GM18520 (cell line): ENCODE measurements at regions not wholly inside any gene's neighbourhood (a gene's known extent, or its start where the extent isn't known, plus 50 kb on each side); places are given as distances from the start of the nearest gene placed in this dataset.
"Not testable (repeated sequence)": the region's sequence is repeated elsewhere in the genome, so short reads cannot be mapped to it uniquely, and the experiment has no call there.

Experiments
- ATAC-seq: cut with Tn5 transposase; IDR thresholded peaks from one replicate; pipeline ENCODE4 v1.9.1; 2021; ENCODE audit not compliant: unreplicated experiment

DNA sequence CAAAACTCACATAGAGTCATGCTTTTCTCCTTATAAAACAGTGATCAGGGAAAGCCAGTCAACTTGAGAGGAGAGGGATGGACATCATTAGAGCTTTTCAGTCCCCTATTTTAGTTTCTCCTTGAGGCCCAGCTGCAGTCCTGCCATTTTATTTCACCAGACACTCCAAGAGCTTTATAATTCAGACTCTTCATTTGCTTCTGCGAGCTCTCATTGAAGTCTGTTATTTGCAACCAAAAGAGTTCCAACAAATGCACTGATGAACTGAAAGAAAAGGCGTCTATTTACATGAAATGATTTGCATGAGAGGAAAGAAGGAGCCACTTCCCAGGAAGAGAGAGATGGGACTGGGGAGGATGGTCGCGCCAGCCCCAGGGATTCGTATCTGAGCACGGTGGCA, 86.8 kb downstream of the NDUFA12 start:
- ATAC-seq = no peak

DNA sequence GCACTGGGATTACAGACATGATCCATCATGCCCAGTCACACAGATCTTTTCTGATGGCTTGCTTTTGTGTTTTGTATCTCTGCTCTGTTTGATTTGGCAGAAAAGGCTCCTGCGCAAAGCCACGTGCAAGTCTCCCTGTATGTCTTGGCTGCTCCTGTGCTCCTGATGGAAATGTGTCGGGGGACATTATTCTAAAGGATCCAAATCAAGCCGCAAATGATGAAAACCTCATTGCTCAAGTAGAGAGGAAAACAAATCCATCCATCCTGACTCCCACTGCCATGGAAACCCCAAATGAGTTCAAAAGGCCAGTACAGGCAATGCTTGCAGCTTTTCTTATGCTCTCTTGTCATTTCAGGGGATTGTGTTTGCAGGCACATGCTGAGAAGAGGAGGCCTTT, 93.8 kb downstream of the NDUFA12 start:
- no peak for ATAC-seq

DNA sequence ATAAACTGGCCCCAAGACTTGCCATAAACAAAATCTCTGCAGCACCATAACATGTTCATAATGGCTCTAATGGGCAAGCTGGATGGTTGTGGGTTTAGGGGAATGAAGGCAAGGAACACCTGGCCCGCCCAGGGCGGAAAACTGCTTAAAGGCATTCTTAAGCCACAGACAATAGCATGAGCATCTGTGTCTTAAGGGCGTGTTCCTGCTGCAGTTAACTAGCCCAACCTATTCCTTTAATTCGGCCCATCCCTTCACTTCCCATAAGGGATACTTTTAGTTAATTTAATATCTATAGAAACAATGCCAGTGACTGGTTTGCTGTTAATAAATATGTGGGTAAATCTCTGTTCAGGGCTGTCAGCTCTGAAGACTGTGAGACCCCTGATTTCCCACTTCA, 97.7 kb downstream of the NDUFA12 start:
- ATAC-seq = not testable (repeated sequence)

DNA sequence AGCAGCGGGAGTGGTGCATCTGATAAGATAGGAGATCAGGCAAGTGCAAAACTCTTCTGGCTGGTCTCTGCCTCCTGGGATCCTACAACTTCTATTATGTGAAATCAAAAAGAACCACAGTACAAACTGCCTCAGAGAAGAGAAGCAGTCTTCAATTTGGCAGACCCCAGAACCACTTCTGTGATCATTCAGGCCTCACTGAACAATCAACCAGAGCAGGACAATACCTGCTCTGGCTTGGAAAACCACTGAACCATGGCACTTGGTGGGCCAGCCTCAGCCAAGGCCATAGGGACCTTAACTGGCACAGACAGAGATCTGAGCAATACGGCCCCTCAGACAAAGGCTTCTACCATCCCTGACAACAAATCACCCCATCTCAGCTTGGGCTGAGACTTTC, 103.0 kb downstream of the NDUFA12 start:
- no peak for ATAC-seq

DNA sequence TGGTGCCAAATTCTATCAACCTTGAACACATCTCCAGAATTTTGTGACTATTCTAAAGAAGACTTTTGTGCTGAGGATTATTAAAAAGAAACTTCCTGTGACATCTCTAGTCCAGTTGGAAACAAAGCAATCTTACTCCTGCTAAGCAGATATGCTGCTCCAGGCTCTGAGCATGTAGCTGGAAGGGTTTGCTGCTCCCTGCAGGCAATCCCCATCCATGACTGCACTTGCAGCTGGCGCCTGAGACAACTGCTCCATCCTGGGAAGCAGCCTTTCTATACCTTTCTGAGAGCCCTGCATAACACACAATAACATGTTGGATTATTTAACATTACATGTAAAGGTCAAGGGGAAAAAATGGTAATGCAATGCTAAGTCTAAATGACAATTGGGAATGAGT, 105.1 kb downstream of the NDUFA12 start:
- ATAC-seq = no peak

DNA sequence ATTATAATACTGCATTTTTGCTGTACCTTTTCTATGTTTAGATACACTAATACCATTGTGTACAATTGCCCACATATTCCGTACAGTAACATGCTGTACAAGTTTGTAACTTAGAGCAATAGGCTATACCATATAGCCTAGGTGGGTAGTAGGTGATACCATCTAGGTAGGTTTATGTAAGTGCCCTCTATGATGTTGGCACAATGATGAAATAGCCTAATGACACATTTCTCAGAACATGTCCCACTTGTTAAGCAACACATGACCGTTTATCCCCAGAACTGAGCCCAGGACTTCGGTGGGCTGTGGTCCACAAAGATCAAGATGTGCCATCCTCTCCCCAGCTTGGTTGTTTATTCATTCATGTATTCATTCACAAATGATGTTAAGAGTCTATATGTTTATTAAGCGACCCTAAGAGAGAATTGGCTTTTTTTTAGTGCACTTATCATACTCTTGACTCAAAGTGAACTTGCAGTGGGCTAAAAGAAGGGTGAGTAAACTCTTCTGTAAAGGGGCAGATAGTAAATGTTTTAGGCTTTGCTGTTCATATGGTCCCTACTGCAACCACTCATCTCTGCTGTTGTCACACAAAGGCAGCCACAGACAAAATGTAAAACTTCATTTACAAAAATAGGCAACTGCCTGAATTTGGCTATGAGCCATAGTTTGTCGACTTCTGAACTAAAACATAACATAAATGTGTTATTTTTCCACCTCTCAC, 110.8 kb downstream of the NDUFA12 start:
- ATAC-seq = no peak

DNA sequence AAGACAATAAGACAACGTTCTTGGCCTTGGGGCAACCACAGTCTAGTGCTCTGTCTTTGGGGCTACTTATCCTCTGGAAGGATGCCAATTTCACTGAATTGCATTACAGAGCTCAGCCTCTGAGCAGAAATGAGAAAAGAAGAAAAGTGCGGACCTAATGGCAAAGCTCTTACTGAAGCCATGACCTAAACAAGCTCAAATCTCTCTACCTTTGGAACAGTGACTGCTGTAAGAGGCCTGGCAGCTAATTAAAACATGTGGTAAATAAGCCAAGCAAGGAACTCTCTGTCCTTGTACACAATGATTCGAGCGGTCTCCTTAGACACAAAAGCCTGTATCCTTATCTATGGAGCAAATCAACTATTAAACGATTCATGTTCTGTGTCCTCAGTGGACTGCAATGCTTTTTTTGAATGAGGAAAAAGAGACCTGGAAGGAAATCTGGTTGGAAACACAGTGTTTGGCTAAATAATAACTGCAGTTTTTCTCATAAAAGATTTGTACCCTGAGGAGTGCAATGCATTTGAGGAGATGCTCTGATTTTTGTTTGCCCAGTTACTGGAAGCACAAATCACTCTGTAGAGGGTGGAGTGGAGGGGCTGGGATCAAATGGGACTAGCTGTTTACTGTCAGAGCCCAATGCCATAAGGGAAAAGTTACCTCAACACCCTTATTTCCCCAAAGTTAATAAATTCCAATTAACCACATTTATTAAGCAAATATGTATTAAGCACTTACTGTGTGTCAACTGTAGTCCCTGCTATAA, 113.9 kb downstream of the NDUFA12 start:
- no peak for ATAC-seq

DNA sequence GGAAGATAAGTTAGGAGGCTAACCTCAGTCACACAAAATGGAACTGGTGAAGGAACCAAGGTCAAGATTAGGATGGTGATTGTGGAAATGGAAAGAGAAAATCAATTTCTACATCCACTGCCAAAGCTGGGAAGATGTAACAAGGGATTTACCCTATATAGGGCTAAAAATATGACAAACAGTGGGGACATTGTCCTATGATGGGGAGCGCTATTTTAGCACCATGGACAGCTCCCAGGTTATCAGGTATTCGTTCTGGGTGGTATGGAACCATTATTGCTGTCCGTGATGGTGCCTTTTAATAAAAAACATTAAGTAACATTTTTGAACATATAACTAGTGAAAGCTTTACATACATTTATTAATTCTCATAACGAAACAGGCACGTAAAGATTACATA, 124.0 kb downstream of the NDUFA12 start:
- no peak for ATAC-seq

DNA sequence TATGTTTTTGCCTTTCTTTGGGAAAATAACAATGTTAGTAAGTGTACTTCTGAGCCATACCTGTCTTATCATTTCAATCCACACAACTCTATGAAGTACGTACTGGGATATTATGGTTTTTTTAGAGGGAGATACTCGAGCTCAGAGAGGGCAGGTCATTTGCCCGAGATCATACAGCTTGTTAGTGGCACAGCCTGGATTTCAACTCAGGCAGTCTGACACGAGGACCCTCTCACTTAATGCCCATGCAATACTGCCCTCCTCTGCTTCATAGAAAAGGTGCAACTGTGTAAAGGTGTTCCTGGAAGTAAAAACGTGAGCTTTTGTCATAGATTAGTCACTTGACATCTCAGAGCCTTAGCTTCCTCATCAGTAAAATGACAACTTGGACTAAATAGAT, 128.0 kb downstream of the NDUFA12 start:
- peak; percentile 48 for ATAC-seq

DNA sequence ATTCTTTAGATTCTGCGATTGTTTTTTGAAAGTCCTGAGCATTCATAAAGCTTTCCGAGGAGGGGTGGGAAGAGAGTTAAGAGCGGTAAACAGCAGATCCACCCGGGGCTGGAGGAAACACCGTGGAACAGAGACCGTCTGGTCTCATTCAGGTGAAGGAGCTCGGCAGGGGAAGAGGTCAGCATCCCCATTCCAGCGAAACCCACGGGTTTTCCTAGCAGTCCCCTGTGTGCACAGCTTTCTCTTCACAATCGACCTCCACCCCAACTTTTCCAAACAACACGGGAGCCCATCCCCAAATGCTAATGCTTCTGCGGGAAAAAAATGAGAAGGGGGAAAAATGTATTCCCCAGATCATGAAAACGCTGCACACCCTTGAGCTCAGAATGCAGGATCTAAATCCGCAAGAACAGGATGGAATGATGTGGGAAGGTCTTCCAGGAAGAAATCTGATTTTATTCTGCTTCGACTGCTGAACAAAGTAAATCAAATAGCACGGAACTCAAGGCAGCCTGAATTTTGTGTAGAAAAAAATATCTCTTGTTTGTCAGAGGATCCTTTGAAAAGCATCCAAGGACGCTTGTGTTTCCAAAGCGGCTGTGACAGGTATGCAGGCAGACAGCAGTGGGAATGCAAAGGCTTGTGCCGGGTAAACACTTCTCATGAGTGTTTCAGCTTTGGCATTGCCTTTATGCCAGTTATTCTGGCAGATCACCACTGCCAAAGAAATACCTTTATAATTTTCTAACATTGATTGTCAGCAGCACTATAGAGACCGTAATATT, 128.8 kb downstream of the NDUFA12 start:
- no peak for ATAC-seq

DNA sequence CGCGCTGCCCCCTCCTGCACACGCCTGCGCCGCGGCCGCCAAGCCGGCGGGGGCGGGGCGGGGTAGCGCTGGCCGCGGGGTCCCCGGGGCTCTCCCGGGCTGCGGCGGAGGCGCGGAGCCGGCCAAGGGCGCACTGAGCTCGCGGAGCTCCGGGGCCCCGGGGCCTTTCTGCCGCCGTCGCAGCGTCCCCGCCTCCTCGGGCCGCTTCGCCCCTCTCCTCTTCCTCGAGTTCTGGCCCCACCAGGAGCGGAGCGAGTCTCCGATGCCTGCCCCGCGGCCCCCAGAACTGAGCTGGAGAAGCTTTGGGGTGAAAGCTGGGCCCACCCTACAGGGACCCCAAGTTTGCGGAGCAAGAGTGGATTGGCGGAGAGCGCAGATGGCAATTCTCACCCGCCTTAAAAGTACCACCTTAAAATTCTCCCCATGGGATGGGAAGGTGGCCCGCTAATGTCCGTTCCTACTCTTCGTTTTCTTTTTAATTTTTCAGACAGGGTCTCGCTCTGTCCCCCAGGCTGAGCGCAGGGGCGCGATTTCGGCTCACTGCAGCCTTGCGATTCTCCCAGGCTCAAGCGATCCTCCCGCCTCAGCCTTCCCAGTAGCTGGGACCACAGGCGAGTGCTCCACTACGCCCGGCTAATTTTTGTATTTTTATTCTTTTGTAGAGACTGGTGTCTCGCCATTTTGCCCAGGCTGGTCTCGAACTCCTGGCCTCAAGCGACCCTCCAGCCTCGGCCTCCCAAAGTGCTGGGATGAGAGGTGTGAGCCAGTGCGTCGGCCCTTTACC, 129.6 kb downstream of the NDUFA12 start:
- ATAC-seq = no peak

DNA sequence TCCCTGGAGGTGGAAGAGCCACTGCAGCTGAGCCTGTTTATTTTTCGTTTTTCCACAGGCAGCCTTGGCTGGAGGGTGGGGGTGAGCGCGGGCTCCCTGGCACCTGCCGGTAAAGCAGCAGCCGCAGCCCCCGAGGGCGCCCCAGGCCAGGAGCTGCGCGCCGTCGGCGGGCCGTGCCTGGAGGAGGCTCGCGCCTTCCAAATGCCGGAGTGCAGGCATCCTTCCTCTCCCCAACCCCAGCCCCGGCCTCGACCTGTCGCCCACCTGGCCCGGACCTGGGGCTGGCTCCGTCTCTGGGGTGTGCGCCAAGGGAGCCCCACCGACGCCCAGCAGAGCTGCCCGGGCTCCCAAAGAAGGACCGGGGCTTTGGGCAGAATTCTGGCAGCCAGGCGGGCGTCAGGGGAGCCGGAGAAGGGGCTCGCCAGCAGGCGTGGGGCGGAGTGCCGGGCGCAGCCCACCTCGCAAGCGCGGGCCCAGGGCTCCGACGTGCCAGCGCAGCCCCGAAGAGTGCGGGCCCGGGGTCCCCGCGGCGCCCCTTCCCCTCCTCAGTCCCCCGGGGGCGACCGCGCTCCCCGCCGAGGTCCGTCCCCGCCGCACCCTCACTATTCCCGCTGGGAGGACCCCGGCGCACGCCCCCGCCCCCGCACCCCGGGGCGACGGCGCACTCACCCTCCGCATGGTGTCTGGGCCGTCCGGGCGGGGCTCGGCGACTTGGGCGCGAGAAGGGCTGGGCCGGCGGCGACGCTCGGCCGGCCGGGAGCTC, 130.3 kb downstream of the NDUFA12 start:
- peak; percentile 66 for ATAC-seq

DNA sequence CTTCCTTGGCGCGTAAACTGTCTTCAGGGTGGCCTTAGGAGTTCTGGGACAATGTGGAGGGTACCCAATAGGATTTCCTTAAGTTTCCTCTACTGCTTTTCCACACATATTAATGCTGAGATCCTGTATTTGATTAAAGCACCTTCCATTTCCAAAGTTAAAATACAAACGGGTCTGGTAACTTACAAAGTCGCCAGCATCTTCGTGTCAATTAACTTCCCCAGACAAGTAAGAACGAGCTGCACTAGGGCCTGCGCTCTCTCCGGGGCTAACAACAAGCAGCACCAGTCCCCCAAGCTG, 130.9 kb downstream of the NDUFA12 start:
- no peak for ATAC-seq

DNA sequence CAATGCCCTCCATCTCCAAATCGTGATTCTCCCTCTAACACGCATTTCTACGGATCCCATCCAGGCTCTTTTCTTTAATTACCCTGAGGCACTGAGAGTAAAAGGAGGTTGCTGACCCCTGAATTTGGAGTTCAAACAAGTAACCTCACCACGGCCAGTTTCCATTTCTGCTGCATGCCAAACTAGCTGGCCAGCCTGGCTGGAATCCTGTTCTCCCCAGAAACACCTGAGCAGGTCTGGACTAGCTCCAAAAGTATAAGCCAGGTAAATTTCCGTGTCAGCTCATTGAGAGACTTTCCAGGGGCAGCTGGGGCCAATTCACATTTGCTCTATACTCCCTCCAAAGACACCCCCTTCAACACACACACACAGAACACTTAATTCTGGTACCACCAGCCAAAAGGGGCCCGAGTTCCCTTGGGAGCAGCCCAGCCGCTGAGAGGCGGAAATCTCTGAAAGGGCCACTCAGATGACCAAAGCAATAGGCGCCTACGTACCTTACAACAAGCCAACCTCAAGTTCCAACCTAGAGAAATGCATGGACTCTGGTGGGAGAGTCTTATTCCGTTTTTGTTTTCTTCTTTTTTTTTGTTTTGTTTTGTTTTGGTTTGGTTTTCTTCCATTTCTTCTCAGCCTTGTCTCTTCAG, 131.4 kb downstream of the NDUFA12 start:
- ATAC-seq = no peak

DNA sequence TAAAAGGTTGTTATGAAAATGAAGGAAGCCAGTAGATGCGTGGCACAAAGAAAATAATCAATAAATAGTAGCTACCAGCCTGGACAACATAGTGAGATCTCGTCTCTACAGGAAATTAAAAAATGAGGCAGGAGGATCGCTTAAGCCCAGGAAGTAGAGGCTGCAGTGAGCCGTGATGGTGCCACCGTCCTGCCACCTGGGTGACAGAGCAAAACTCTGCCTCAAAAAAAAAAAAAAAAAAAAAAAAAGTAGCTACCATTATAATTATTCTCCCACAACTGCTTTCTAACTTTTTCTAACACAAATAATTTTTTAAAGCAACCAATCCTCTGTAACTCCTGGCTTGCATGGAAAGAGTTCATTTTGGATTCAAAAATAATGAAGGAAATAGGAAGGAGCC, 133.0 kb downstream of the NDUFA12 start:
- ATAC-seq = no peak

DNA sequence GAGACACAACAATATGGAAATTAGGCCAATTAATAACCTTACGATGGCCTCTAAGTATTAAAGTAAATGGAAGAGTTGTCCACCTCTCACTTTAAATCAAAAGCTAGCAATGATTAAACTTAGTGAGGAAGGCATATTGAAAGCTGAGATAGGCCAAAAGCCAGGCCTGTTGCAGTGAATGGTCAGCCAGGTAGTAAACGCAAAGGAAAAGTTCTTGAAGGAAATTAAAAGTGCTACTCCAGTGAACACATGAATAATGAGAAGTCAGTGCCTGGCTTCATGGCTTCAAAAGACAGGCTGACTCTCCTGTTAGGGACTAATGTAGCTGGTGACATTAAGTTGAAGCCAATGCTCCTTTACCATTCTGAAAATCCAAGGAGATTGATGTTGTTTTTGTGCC, 135.3 kb downstream of the NDUFA12 start:
- no peak for ATAC-seq

DNA sequence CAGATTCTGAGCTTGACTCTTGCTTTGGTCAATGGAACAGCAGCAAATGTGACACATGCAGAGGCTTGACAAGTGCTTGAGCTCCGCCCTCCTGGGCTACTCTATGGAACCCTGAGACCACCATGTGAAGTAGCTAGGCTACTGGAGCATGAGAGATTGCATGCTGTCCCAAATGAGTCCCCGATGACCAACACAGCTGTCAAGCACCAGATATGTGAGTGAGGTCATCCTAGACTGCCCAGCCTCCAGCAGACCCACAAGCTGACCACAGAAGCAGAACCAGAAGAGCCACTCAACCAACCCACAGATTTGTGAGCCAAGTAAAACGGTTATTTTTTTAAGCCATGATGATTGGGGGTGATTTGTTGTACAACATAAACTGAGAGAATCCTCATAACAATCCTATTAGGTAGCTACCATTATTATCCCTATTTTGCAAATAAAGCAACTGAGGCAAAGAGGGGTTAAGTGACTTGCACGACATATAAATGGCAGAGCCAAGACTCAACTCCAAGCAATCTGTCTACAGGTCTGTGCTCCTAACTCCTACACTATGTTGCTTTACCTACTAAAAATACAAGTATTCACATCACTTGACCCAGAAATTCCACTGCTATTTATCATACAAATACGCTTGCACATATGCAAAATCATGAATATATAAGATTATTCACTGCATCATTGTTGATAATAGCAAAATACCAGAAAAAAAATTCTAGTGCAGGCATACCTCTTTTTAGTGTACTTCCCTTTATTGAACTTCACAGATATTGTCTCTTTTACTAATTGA, 136.2 kb downstream of the NDUFA12 start:
- ATAC-seq = peak; percentile 64

DNA sequence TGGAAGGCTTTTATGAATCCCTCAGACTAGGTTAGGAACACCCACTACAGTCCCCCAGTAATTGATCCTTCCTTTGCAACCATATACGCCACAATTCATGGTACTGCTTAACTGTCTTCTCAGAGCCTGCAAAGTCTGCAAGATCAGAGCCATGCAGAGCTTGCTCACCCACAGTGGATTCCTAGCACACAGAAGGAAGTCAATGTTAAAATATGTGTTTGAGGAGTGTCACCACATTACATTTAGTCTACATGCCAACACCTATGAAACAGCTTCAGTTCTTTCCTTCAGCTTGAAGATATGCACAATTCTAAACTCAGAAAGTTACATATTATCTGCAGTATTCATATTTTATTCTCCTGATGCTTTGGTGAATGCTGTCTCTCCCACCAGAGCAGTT, 138.5 kb downstream of the NDUFA12 start:
- no peak for ATAC-seq

DNA sequence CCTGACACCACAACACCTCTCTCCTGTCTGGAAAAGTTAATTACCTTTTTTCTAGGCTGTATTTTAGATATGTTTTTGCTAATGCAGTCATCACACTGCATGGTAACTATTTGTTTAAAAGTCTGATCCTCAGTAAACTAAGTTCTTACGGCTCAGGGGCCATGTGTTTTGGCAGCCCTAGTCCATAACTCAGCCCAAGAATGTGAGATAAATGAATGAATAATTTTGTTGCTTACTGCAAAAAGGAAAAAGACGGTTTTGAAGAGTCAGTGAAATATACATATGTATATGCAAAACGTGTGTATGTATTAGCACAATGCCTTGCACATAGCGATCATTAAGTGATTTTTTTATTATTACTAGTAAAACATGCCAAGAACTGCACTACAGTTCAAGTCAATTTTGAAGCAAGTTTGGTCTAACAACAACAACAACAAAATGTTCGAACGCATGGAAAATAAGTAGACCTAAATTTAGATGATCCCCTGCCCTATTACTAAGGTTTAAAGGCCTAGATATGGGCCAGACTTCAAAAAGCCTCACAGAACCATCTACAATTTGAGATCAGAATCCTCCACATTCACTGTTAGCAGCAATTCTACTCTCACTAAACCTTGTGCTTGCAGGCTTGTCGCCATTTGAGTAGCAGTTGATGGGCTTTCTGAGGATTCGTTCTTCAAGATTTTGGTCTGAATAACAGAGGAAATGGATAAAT, 140.0 kb downstream of the NDUFA12 start:
- ATAC-seq = no peak
